GM12878 (cell line): ENCODE measurements at regions not wholly inside any gene's neighbourhood (a gene's known extent, or its start where the extent isn't known, plus 50 kb on each side); places are given as distances from the start of the nearest gene placed in this dataset.

Source experiments
- ATAC-seq: fragments of 200-7000 bp; cut with Tn5 transposase; 3 replicates; pipeline ENCODE4 v1.9.1; 2020; ENCODE audit warnings: mild to moderate bottlenecking, moderate library complexity
- BruUV-seq: library from RNA; stranded (reverse); fragments of 400-500 nt; replicated peaks from 2 replicates; lab custom pipeline; 2021; lab: Mats Ljungman, UMichigan
- CTCF ChIA-PET: fragments of 300-600 bp; sonication (Branson Sonifier 250); formaldehyde crosslinking; extraction: SDS; loops from one replicate; lab custom pipeline; 2021; ENCODE audit warnings: inconsistent platforms; lab: Yijun Ruan, JAX
- POLR2A ChIA-PET: fragments of 350-600 bp; formaldehyde crosslinking; extraction: SDS; loops from one replicate; lab custom pipeline; 2021; ENCODE audit warnings: inconsistent platforms; lab: Charles Lee
- RAD21 ChIA-PET: fragments of 300-600 bp; sonication (Branson Sonifier 250); formaldehyde crosslinking; loops from one replicate; lab custom pipeline; 2023; ENCODE audit warnings: antibody characterized with exemption; ENCODE audit not compliant: unreplicated experiment; lab: Charles Lee
- SMC1A ChIA-PET: fragments of 300-600 bp; sonication (Branson Sonifier 250); formaldehyde crosslinking; loops from one replicate; lab custom pipeline; 2023; ENCODE audit not compliant: unreplicated experiment, uncharacterized antibody; lab: Charles Lee
- DNase-seq: peaks from one replicate; pipeline ENCODE4 v3.0.0-alpha.2; 2011; ENCODE audit warnings: low read depth, low spot score
- FAIRE-seq: peaks from 3 replicates; lab custom pipeline; 2011; peaks lifted over from hg19 to GRCh38; lab: Jason Lieb, UNC
- H2AFZ ChIP-seq: 2 replicates; pipeline ENCODE4 v1.6.0; 2011; ENCODE audit warnings: low read depth, low read length, control low read depth; ENCODE audit not compliant: control insufficient read depth
- H3K27ac ChIP-seq: 2 replicates; pipeline ENCODE4 v1.5.1; 2011; ENCODE audit warnings: control low read depth; ENCODE audit not compliant: control insufficient read depth, insufficient read depth
- H3K27me3 ChIP-seq, 2 experiments: replicated peaks in 1 of 2; 2 replicates each; pipeline versions ENCODE4 v1.6.0 to v1.6.1; 2011; ENCODE audit warnings: low read length in 1 of 2; ENCODE audit not compliant: control insufficient read depth in 2 of 2, insufficient read depth in 2 of 2
- H3K36me3 ChIP-seq, 2 experiments: 2 replicates each; pipeline ENCODE4 v1.5.1; 2011; ENCODE audit warnings: low read length in 1 of 2; ENCODE audit not compliant: control insufficient read depth in 2 of 2, insufficient read depth in 2 of 2
- H3K4me1 ChIP-seq: 2 replicates; pipeline ENCODE4 v1.6.1; 2011; ENCODE audit warnings: mild to moderate bottlenecking, low read length, moderate library complexity, mixed read lengths; ENCODE audit not compliant: control insufficient read depth, insufficient read depth
- H3K4me2 ChIP-seq: 2 replicates; pipeline ENCODE4 v1.6.0; 2011; ENCODE audit warnings: control low read depth; ENCODE audit not compliant: control insufficient read depth, insufficient read depth
- H3K4me3 ChIP-seq: fragments of 200-600 bp; sonication (generic); 2 replicates; pipeline ENCODE4 v1.5.1; 2016
- H3K79me2 ChIP-seq: 2 replicates; pipeline ENCODE4 v1.6.0; 2011; ENCODE audit warnings: low read length; ENCODE audit not compliant: control insufficient read depth, insufficient read depth
- H3K9ac ChIP-seq: 2 replicates; pipeline ENCODE4 v1.8.0; 2011; ENCODE audit warnings: low read length, control low read depth, mixed read lengths; ENCODE audit not compliant: control insufficient read depth, insufficient read depth
- H3K9me3 ChIP-seq: replicated peaks from 3 replicates; pipeline ENCODE4 v1.5.1; 2011; ENCODE audit warnings: mild to moderate bottlenecking, low read length; ENCODE audit not compliant: control insufficient read depth, insufficient read depth
- H4K20me1 ChIP-seq: 2 replicates; pipeline ENCODE4 v1.6.0; 2011; ENCODE audit not compliant: control insufficient read depth, insufficient read depth
- FOXK2 ChIP-seq: fragments of 450-650 bp; IDR thresholded peaks from 2 replicates; pipeline ENCODE4 v1.6.1; 2017; ENCODE audit warnings: mild to moderate bottlenecking, moderate library complexity
- MEF2A ChIP-seq: IDR thresholded peaks from 2 replicates; pipeline ENCODE4 v1.6.1; 2011; ENCODE audit warnings: low read depth, mild to moderate bottlenecking, low read length, moderate library complexity; ENCODE audit not compliant: insufficient read depth
- NFXL1 ChIP-seq: fragments of 450-650 bp; IDR thresholded peaks from 2 replicates; pipeline ENCODE4 v1.6.1; 2017; ENCODE audit warnings: antibody characterized with exemption, mild to moderate bottlenecking, borderline replicate concordance
- NRF1 ChIP-seq: conservative IDR thresholded peaks from 2 replicates; pipeline ENCODE4 v1.6.1; 2011; ENCODE audit warnings: mild to moderate bottlenecking, low read depth, low read length, improper control_type of control experiment
- RAD21 ChIP-seq: IDR thresholded peaks from 2 replicates; pipeline ENCODE4 v1.6.1; 2011; ENCODE audit warnings: mild to moderate bottlenecking, low read depth, low read length, moderate library complexity; ENCODE audit not compliant: insufficient read depth
- SMC3 ChIP-seq: IDR thresholded peaks from 2 replicates; pipeline ENCODE4 v1.6.1; 2011; ENCODE audit warnings: low read length, improper control_type of control experiment, borderline replicate concordance
- WGBS: methylation state at CpG from one replicate; pipeline ENCODE4 v1.1.6; 2016; ENCODE audit warnings: low lambda C conversion rate; ENCODE audit not compliant: insufficient replicate concordance, insufficient coverage; ENCODE audit errors: missing lambda C conversion rate; 5-methylcytosine and 5-hydroxymethylcytosine counted together
- in situ Hi-C: fragments of 300-500 bp; cut with MboI; formaldehyde crosslinking; loops from 9 replicates; pipeline ENCODE4 v1.14.3; 2018; ENCODE audit warnings: mixed read lengths
- intact Hi-C: fragments of 100-400 bp; cut with micrococcal nuclease; formaldehyde crosslinking; loops from one replicate; pipeline ENCODE4 v1.14.2; 2022; ENCODE audit not compliant: unreplicated experiment
- TF ChIP-seq, protein P1 (sequence below), 3 experiments: IDR thresholded peaks in 2 of 3; conservative IDR thresholded peaks in 1 of 3; 2 replicates each; pipeline ENCODE4 v1.5.1; 2011; ENCODE audit warnings: low read depth in 3 of 3, low read length in 3 of 3, mild to moderate bottlenecking in 3 of 3, control low read depth in 2 of 3, moderate library complexity in 2 of 3, inconsistent platforms in 1 of 3, mixed read lengths in 1 of 3; ENCODE audit not compliant: control insufficient read depth in 2 of 3, insufficient read depth in 1 of 3; ENCODE audit errors: extremely low read depth in 1 of 3

DNA sequence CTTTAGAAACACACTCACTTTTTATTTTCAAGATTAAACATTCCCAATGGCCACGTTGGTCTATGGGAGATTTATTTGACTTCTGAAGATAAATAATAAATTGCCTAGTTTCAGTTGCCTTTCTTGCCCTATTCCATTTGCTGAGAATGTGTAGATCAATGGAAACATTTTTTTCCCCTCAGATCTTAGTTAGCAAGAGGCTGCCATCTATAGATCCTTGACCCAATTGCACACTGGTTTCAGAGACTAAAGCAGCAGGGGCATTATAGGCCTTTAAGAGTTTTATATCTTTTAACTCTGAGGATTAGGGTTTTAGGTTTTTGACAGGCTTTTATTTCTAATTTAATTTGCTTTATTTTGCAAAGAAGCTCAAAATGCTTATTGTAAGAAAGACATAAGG lies 163.2 kb upstream of the GPR26 start:
- ATAC-seq (peak; percentile 58; the same call in 2 of the 3 replicates), FAIRE-seq (no peak), DNase-seq (no peak)
- intact Hi-C loops (loop anchor here (2.0 kb wide), 2 partner anchors 50 to 110 kb away; no protein-coding TSS in a partner anchor), in situ Hi-C loops (no loop called here)
- POLR2A ChIA-PET: no interaction called here
- TF ChIP-seq, protein P1, sequence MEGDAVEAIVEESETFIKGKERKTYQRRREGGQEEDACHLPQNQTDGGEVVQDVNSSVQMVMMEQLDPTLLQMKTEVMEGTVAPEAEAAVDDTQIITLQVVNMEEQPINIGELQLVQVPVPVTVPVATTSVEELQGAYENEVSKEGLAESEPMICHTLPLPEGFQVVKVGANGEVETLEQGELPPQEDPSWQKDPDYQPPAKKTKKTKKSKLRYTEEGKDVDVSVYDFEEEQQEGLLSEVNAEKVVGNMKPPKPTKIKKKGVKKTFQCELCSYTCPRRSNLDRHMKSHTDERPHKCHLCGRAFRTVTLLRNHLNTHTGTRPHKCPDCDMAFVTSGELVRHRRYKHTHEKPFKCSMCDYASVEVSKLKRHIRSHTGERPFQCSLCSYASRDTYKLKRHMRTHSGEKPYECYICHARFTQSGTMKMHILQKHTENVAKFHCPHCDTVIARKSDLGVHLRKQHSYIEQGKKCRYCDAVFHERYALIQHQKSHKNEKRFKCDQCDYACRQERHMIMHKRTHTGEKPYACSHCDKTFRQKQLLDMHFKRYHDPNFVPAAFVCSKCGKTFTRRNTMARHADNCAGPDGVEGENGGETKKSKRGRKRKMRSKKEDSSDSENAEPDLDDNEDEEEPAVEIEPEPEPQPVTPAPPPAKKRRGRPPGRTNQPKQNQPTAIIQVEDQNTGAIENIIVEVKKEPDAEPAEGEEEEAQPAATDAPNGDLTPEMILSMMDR (IDR thresholded peaks at IDR 0.05 in 2 of 3, conservative IDR thresholded peaks at IDR 0.05 in 1 of 3; ENCODE audit: control insufficient read depth in 2 of 3, extremely low read depth in 1 of 3, insufficient read depth in 1 of 3, low read depth in 3 of 3, low read length in 3 of 3): peak; percentile 37 to 52 (median 47); a peak in 5 of 6 replicates
- TF ChIP-seq MEF2A (0 out of 2 replicates have a peak, but pooled peaks have one; percentile 12), FOXK2 (no peak), NRF1 (no peak), RAD21 (peak; percentile 86), SMC3 (peak; percentile 58; the same call in 1 of the 2 replicates), NFXL1 (no peak)
- Histone ChIP-seq H3K36me3 (no peaks in the 10 kb centered on the region), H3K27ac (no peak overlapping the region), H3K4me1 (peaks cover 36% of the 10 kb centered on the region), H3K4me2 (no peak overlapping the region), H3K9ac (no peak overlapping the region), H3K79me2 (no peaks in the 10 kb centered on the region), H3K9me3 (no peaks in the 10 kb centered on the region; the same call in 1 of the 3 replicates), H3K4me3 (no peak overlapping the region), H2AFZ (no peak overlapping the region), H3K27me3 (no peaks in the 10 kb centered on the region), H4K20me1 (no peaks in the 10 kb centered on the region)
- RAD21 ChIA-PET: interaction anchor here (1.2 kb wide), 1 partner anchor 460 kb away, joined by 4 read pairs; no protein-coding TSS in a partner anchor
- CTCF ChIA-PET: interaction anchor here (0.6 to 1.4 kb wide), 3 partner anchors 47 to 278 kb away, joined by 3 to 5 read pairs (median 4); no protein-coding TSS in a partner anchor
- SMC1A ChIA-PET: interaction anchor here (1.0 kb wide), 1 partner anchor 349 kb away, joined by 5 read pairs; the partner anchor contains the start of gene BUB3
- WGBS: 0% methylated on average over 1 of the region's 1 CpG
- BruUV-seq: no TSS peak
